ENCODE measurements at regions not wholly inside any gene's neighbourhood (a gene's known extent, or its start where the extent isn't known, plus 50 kb on each side); places are given as distances from the start of the nearest gene placed in this dataset.

- Histone ChIP-seq H3K4me2 (ENCODE audit: low read length) (no peak overlapping the region), H3K27me3 (ENCODE audit: control insufficient read depth, insufficient read depth, low read length) (no peaks in the 10 kb centered on the region), H3K4me3 (ENCODE audit: low read depth, low read length) (no peak overlapping the region), H3K36me3 (ENCODE audit: control insufficient read depth, insufficient read depth, low read length) (no peaks in the 10 kb centered on the region), H2AFZ (no peak overlapping the region), H3K9ac (no peak overlapping the region), H3K79me2 (no peaks in the 10 kb centered on the region), H3K27ac (no peak overlapping the region), H3K4me1 (no peaks in the 10 kb centered on the region), H3K9me3 (ENCODE audit: control insufficient read depth, low read length) (no peaks in the 10 kb centered on the region)
- TF ChIP-seq CTCF (IDR thresholded peaks at IDR 0.05) = no peak
Observed at GRCh38 chr3:159917141-159917540, 71.5 kb upstream of the IL12A start.

GRCh38 chr3:159919873-159920272 is 68.8 kb upstream of the IL12A start:
- H3K27ac ChIP-seq = no peak overlapping the region

GRCh38 chr3:159922193-159922840 is 66.3 kb upstream of the IL12A start:
- no peak overlapping the region for H3K4me2 ChIP-seq (ENCODE audit: low read length)
- H3K79me2 ChIP-seq = no peaks in the 10 kb centered on the region
- H2AFZ ChIP-seq = no peak overlapping the region
- H3K36me3 ChIP-seq (ENCODE audit: control insufficient read depth, insufficient read depth, low read length) = no peaks in the 10 kb centered on the region
- H3K9ac ChIP-seq = no peak overlapping the region
- no peak overlapping the region for H3K27ac ChIP-seq
- TF ChIP-seq CTCF (IDR thresholded peaks at IDR 0.05) = no peak
- H3K4me1 ChIP-seq = no peaks in the 10 kb centered on the region
- no peaks in the 10 kb centered on the region for H3K9me3 ChIP-seq (ENCODE audit: control insufficient read depth, low read length)
- no peaks in the 10 kb centered on the region for H3K27me3 ChIP-seq (ENCODE audit: control insufficient read depth, insufficient read depth, low read length)
- H3K4me3 ChIP-seq (ENCODE audit: low read depth, low read length) = no peak overlapping the region

More at GRCh38 chr3:159919873-159920272, 68.8 kb upstream of the IL12A start:
- no peaks in the 10 kb centered on the region for H3K4me1 ChIP-seq
- no peaks in the 10 kb centered on the region for H3K36me3 ChIP-seq (ENCODE audit: control insufficient read depth, insufficient read depth, low read length)
- no peaks in the 10 kb centered on the region for H3K9me3 ChIP-seq (ENCODE audit: control insufficient read depth, low read length)
- TF ChIP-seq CTCF (IDR thresholded peaks at IDR 0.05) = no peak
- H3K4me3 ChIP-seq (ENCODE audit: low read depth, low read length) = no peak overlapping the region
- no peaks in the 10 kb centered on the region for H3K79me2 ChIP-seq
- no peak overlapping the region for H3K9ac ChIP-seq
- no peak overlapping the region for H2AFZ ChIP-seq
- H3K27me3 ChIP-seq (ENCODE audit: control insufficient read depth, insufficient read depth, low read length) = no peaks in the 10 kb centered on the region
- no peak overlapping the region for H3K4me2 ChIP-seq (ENCODE audit: low read length)

GRCh38 chr3:159922861-159923312 is 65.7 kb upstream of the IL12A start:
- Histone ChIP-seq H3K36me3 (ENCODE audit: control insufficient read depth, insufficient read depth, low read length) (no peaks in the 10 kb centered on the region), H3K4me2 (ENCODE audit: low read length) (no peak overlapping the region), H3K79me2 (no peaks in the 10 kb centered on the region), H3K9ac (no peak overlapping the region), H3K9me3 (ENCODE audit: control insufficient read depth, low read length) (no peaks in the 10 kb centered on the region), H3K27ac (no peak overlapping the region), H3K4me3 (ENCODE audit: low read depth, low read length) (no peak overlapping the region), H2AFZ (no peak overlapping the region), H3K4me1 (no peaks in the 10 kb centered on the region), H3K27me3 (ENCODE audit: control insufficient read depth, insufficient read depth, low read length) (no peaks in the 10 kb centered on the region)
- no peak for TF ChIP-seq CTCF (IDR thresholded peaks at IDR 0.05)

GRCh38 chr3:159923336-159923735 is 65.3 kb upstream of the IL12A start:
- H3K9me3 ChIP-seq (ENCODE audit: control insufficient read depth, low read length) = no peaks in the 10 kb centered on the region
- no peaks in the 10 kb centered on the region for H3K27me3 ChIP-seq (ENCODE audit: control insufficient read depth, insufficient read depth, low read length)
- no peaks in the 10 kb centered on the region for H3K36me3 ChIP-seq (ENCODE audit: control insufficient read depth, insufficient read depth, low read length)
- no peak overlapping the region for H3K9ac ChIP-seq
- H3K4me1 ChIP-seq = no peaks in the 10 kb centered on the region
- H3K4me2 ChIP-seq (ENCODE audit: low read length) = no peak overlapping the region
- no peaks in the 10 kb centered on the region for H3K79me2 ChIP-seq
- no peak overlapping the region for H2AFZ ChIP-seq
- H3K4me3 ChIP-seq (ENCODE audit: low read depth, low read length) = no peak overlapping the region
- TF ChIP-seq CTCF (IDR thresholded peaks at IDR 0.05) = no peak
- H3K27ac ChIP-seq = no peak overlapping the region

All from parathyroid adenoma (tissue), 2 donors.